ENCODE measurements at regions not wholly inside any gene's neighbourhood (a gene's known extent, or its start where the extent isn't known, plus 50 kb on each side); places are given as distances from the start of the nearest gene placed in this dataset.

DNA sequence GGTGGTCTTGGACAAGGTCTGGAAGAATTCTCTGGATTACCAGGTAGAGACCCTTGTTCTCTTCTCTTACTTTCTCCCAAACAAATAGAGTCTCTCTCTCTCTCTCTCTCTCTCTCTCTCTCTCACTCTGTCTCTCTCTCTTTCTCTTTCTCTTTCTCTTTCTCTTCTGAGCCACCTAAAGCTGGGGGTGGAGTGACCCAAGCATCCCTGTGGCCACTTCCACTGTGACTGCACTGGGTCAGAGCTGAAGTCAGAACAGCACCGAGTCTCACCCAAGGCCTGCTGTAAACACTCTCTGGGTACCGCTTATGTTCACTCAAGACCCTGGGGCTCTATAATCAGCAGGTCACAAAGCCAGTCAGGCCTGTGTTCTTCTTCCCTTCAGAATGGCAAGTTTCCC is 513.7 kb downstream of the EBF1 start:
- TF ChIP-seq POLR2A (IDR thresholded peaks at IDR 0.05): no peak
- TF ChIP-seq, protein P1, sequence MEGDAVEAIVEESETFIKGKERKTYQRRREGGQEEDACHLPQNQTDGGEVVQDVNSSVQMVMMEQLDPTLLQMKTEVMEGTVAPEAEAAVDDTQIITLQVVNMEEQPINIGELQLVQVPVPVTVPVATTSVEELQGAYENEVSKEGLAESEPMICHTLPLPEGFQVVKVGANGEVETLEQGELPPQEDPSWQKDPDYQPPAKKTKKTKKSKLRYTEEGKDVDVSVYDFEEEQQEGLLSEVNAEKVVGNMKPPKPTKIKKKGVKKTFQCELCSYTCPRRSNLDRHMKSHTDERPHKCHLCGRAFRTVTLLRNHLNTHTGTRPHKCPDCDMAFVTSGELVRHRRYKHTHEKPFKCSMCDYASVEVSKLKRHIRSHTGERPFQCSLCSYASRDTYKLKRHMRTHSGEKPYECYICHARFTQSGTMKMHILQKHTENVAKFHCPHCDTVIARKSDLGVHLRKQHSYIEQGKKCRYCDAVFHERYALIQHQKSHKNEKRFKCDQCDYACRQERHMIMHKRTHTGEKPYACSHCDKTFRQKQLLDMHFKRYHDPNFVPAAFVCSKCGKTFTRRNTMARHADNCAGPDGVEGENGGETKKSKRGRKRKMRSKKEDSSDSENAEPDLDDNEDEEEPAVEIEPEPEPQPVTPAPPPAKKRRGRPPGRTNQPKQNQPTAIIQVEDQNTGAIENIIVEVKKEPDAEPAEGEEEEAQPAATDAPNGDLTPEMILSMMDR (IDR thresholded peaks at IDR 0.05): no peak
